Large intestine (tissue), 3 donors: ENCODE measurements at regions not wholly inside any gene's neighbourhood (a gene's known extent, or its start where the extent isn't known, plus 50 kb on each side); places are given as distances from the start of the nearest gene placed in this dataset.

Experiments
- DNase-seq, 2 donors: peaks; one replicate each; pipeline versions ENCODE4 v3.0.0 to v3.0.0-alpha.2; 2013
- H3K27ac ChIP-seq: one replicate; pipeline ENCODE4 v1.5.1; 2013; ENCODE audit warnings: low read length
- H3K27me3 ChIP-seq: 2 replicates; pipeline ENCODE4 v1.6.1; 2013; ENCODE audit warnings: low read length; ENCODE audit not compliant: control insufficient read depth, insufficient read depth
- H3K36me3 ChIP-seq: 2 replicates; pipeline ENCODE4 v1.6.1; 2013; ENCODE audit warnings: low read length; ENCODE audit not compliant: control insufficient read depth, insufficient read depth
- H3K4me1 ChIP-seq: one replicate; pipeline ENCODE4 v1.6.1; 2013; ENCODE audit warnings: low read length; ENCODE audit not compliant: control insufficient read depth, insufficient read depth
- H3K4me3 ChIP-seq: one replicate; pipeline ENCODE4 v1.5.1; 2013; ENCODE audit warnings: low read length
- H3K9me3 ChIP-seq: one replicate; pipeline ENCODE4 v1.6.1; 2013; ENCODE audit warnings: mild to moderate bottlenecking, low read depth, low read length, moderate library complexity; ENCODE audit not compliant: control insufficient read depth
- WGBS: methylation state at CpG from one replicate; pipeline ENCODE4 v1.1.5; 2013; ENCODE audit warnings: low lambda C conversion rate; ENCODE audit not compliant: insufficient coverage; 5-methylcytosine and 5-hydroxymethylcytosine counted together

DNA sequence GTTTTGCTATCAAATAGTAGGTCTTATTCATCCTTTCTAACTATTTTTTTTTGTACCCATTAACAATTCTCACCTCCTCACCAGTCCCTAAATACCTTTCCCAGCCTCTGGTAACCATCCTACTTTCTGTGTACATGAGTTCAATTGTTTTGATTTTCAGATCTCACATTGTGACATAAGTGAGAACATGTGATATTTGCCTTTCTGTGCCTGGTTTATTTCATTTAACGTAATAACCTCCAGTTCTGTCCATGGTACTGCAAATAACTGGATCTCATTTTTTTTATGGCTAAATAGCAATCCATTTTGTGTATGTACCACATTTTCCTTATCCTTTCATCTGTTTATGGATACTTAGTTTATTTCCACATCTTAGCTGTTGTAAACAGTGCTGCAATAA lies 181.9 kb upstream of the KIF2B start:
- Histone ChIP-seq H3K4me3 (no peak overlapping the region), H3K36me3 (no peaks in the 10 kb centered on the region), H3K4me1 (no peaks in the 10 kb centered on the region), H3K9me3 (no peaks in the 10 kb centered on the region), H3K27ac (no peak overlapping the region), H3K27me3 (no peaks in the 10 kb centered on the region)
- 60% methylated on average over 1 of the region's 1 CpG for WGBS
- DNase-seq, result no peak

DNA sequence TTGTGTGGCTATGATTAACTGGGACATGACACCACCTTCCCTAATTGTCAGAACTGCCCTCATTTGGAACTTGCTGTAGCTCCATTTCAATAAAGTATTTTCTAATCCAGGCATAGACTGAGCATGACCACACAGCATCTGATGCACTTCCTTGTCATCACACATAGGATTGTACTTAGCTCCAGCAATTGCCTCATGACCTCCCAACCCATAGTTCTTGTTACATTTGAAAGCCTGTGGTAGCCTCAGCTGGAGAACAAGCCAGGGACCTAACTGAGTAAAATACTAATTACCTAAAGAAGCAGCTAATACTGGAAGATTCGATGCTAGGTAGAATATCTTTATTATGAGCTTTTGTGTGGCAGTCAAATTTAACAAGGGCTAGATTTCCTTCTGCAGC lies 187.3 kb upstream of the KIF2B start:
- no peaks in the 10 kb centered on the region for H3K27me3 ChIP-seq
- H3K36me3 ChIP-seq, result no peaks in the 10 kb centered on the region
- H3K4me1 ChIP-seq, result no peaks in the 10 kb centered on the region
- H3K4me3 ChIP-seq, result no peak overlapping the region
- DNase-seq, result no peak
- no peaks in the 10 kb centered on the region for H3K9me3 ChIP-seq
- no CpG with 5 or more reads among the region's 1 CpG for WGBS
- H3K27ac ChIP-seq, result no peak overlapping the region

DNA sequence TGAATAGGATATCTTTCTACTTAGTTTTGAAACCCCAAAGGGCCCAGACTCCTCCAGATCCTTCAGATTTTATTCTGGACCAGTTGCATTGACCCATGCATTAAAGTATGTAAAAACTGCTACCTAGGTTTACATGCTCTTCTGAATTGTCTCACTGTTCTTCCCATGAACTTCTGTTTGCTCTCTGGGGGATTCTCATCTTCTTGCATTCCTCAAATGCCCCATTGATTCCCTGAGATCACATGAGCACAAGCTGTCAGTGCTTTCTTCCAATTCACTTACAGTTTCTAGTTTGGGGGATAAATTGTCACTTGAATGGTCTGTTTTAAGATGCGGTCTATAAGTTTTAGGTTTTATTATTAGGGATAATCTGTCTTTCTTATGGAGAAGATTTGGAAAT lies 188.9 kb upstream of the KIF2B start:
- Histone ChIP-seq H3K9me3 (no peaks in the 10 kb centered on the region), H3K36me3 (no peaks in the 10 kb centered on the region), H3K4me3 (no peak overlapping the region), H3K27me3 (no peaks in the 10 kb centered on the region), H3K4me1 (no peaks in the 10 kb centered on the region), H3K27ac (no peak overlapping the region)
- 100% methylated on average over 1 of the region's 1 CpG for WGBS
- no peak for DNase-seq

DNA sequence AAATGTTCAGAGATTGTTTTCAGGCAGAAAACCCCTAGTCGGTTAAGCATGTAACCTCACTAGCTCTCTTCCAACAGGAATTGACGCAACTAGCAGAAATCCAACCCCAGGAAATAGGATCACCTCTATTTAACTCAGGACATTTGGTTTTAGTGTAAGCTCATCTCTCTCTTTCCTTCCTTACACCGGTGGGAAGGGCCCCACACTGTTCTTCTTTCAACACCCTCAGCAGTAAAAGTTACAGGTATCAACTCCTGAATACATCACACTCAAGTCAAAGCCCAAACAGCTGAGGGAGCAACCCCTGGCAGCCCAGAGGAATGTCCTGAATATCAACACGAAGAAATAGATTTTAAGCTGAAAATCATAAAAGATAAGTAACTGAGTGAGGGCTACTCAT lies 191.2 kb upstream of the KIF2B start:
- Histone ChIP-seq H3K27me3 (no peaks in the 10 kb centered on the region), H3K27ac (no peak overlapping the region), H3K9me3 (no peaks in the 10 kb centered on the region), H3K36me3 (no peaks in the 10 kb centered on the region), H3K4me1 (no peaks in the 10 kb centered on the region), H3K4me3 (no peak overlapping the region)
- 60% methylated on average over 2 of the region's 4 CpGs for WGBS
- DNase-seq, result no peak

DNA sequence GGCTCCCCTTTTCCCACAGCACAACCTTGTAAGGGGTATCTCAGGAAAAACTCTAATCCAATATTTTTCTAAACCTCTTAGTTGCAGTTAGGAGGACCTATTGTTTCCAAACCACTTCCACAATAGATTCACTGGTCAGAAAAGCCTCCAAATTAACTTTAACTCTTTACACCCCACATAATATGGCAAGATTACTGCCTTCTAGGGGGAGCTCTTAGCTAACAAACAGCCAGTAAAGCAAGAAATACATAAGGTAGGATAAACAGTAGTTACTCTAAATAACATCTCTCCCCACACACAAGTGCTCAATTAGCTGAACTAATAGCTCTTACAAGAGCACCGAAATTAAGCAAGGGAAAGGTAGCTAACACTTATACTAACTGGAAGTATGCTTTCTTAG lies 192.1 kb upstream of the KIF2B start:
- no peaks in the 10 kb centered on the region for H3K36me3 ChIP-seq
- no peaks in the 10 kb centered on the region for H3K4me1 ChIP-seq
- no peaks in the 10 kb centered on the region for H3K27me3 ChIP-seq
- H3K4me3 ChIP-seq, result no peak overlapping the region
- no CpG with 5 or more reads among the region's 1 CpG for WGBS
- DNase-seq, result no peak
- H3K27ac ChIP-seq, result no peak overlapping the region
- H3K9me3 ChIP-seq, result no peaks in the 10 kb centered on the region

DNA sequence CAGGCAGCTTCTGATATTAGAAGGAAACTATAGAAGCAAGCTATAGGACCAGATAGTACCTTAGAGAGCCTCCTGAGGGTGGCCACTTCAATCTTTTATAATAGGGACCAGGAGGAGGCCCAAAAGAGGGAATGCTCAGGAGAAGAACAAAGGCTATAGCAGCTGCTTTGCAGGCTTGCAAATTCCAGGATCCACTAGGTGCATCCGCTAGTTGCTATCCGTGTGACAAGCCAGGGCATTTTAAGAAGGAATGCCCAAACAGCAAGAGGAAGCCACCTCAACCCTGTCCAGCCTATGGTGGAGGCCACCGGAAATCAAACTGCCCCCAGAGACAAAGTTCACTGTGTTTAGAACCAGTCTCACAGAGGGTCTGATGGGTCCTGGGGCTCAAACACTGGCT lies 192.6 kb upstream of the KIF2B start:
- no peak for DNase-seq
- no peaks in the 10 kb centered on the region for H3K27me3 ChIP-seq
- H3K36me3 ChIP-seq, result no peaks in the 10 kb centered on the region
- no peak overlapping the region for H3K4me3 ChIP-seq
- no peaks in the 10 kb centered on the region for H3K9me3 ChIP-seq
- no peak overlapping the region for H3K27ac ChIP-seq
- WGBS, result 70% methylated on average over 2 of the region's 3 CpGs
- no peaks in the 10 kb centered on the region for H3K4me1 ChIP-seq

DNA sequence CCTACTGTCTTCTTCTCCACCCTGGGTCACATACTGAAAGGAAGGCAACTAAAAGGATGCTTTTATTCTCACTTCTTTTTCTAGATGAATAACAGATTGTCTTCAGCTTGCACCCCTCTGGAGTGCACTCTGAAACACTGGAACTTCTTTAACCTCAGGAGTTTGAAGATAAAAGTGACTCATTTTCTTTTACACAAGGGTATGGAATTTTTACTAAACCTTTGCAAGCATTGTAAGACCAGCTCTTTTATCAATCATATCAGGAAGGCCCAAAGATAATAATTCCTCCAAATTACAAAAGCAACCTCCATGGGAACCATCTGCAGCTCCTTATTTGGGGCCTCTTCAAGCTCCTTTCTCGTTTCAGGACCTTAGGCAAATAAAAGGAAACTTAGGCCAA lies 193.5 kb upstream of the KIF2B start:
- Histone ChIP-seq H3K4me3 (no peak overlapping the region), H3K4me1 (no peaks in the 10 kb centered on the region), H3K27ac (no peak overlapping the region), H3K27me3 (no peaks in the 10 kb centered on the region), H3K9me3 (no peaks in the 10 kb centered on the region), H3K36me3 (no peaks in the 10 kb centered on the region)
- WGBS, result 0% methylated on average over 1 of the region's 1 CpG
- no peak for DNase-seq

DNA sequence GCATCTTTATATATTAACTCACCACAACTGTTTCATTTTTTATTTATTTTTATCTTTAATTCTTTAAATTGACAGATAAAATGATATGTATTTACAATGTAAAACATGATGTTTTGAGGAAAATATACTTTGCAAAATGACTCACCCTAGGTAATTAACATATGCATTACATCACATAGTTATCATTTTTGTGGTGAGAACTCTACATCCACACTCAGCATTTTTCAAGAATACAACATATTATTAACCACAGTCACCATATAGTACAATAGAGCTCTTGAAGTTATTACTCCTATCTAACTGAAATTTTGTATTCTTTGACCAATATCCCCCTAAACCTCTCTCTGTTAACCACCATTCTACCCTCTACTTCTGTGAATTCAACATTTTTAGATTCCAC lies 194.7 kb upstream of the KIF2B start:
- H3K27ac ChIP-seq, result no peak overlapping the region
- no peaks in the 10 kb centered on the region for H3K9me3 ChIP-seq
- no peaks in the 10 kb centered on the region for H3K4me1 ChIP-seq
- DNase-seq, result no peak
- no peaks in the 10 kb centered on the region for H3K27me3 ChIP-seq
- no peak overlapping the region for H3K4me3 ChIP-seq
- H3K36me3 ChIP-seq, result no peaks in the 10 kb centered on the region

DNA sequence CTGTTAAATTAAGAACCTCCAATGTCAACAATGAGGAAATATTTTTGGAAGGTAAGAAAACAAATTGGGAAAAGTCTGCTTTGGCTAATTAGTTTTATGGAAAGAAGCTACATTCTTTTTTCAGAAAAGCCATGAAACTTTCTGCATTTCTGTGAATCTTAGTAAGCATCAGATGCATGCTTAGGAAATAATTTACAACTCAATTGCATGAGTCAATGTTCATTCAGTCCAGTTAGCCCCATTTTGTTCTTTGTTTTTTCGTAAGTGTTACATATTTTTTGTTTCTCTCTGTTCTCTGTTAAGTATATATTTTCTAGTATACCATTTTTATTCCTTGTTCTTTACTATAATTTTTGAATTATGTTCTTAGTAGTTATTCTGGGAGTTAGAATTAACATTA lies 195.2 kb upstream of the KIF2B start:
- Histone ChIP-seq H3K27me3 (no peaks in the 10 kb centered on the region), H3K4me3 (no peak overlapping the region), H3K36me3 (no peaks in the 10 kb centered on the region), H3K4me1 (no peaks in the 10 kb centered on the region), H3K27ac (no peak overlapping the region), H3K9me3 (no peaks in the 10 kb centered on the region)
- WGBS, result 100% methylated on average over 1 of the region's 1 CpG
- no peak for DNase-seq

DNA sequence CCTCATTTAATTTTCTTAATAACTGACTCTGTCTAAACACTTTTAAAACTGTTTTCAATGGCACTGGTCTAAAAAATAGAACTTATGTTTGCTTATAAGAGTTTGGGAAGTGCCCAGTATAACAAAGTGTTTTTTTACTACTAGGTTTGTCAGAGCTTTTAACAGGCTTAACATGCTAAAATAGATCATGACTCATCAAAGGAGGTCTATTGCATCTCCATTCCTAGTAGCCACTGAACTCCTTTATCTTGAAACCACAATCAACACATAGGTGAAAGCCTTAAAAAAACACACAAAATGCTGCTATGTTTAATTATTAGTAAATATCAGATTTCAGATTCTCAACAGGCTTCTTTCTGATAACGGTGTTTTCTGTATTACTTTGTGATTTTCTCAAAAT lies 196.4 kb upstream of the KIF2B start:
- Histone ChIP-seq H3K27me3 (no peaks in the 10 kb centered on the region), H3K36me3 (no peaks in the 10 kb centered on the region), H3K9me3 (no peaks in the 10 kb centered on the region), H3K4me3 (no peak overlapping the region), H3K27ac (no peak overlapping the region), H3K4me1 (no peaks in the 10 kb centered on the region)
- 0% methylated on average over 1 of the region's 1 CpG for WGBS
- no peak for DNase-seq

DNA sequence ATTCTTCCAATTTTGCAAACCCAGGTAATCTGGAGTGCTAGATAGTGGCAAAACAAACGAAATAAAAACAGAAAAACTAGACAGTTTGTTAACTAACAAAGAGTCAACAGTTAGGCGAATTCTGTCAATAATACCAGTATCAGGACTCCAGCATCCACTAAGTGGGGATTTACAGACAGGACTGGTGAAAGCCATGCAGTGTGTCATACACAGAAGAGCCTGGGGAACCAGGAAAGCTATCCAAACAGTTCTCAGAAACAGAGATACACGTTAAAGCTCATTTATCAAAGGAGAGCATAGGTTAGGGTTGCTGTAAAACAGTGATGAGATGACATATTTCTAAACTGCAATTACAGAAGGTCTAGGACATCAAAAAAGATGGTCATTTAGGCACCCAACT lies 203.7 kb upstream of the KIF2B start:
- H3K4me1 ChIP-seq, result no peaks in the 10 kb centered on the region
- H3K27ac ChIP-seq, result no peak overlapping the region
- H3K9me3 ChIP-seq, result no peaks in the 10 kb centered on the region
- no peak for DNase-seq
- no peaks in the 10 kb centered on the region for H3K27me3 ChIP-seq
- no peak overlapping the region for H3K4me3 ChIP-seq
- 43% methylated on average over 2 of the region's 3 CpGs for WGBS
- no peaks in the 10 kb centered on the region for H3K36me3 ChIP-seq
